ENCODE measurements at regions not wholly inside any gene's neighbourhood (a gene's known extent, or its start where the extent isn't known, plus 50 kb on each side); places are given as distances from the start of the nearest gene placed in this dataset.

GRCh38 chr6:166688901-166689300 lies 61.9 kb upstream of the RPS6KA2 start:
- H3K9me3 ChIP-seq (ENCODE audit: control insufficient read depth, low read length), result no peaks in the 10 kb centered on the region
- WGBS, 2 experiments, result 91 to 92% methylated on average over 9 of the region's 9 CpGs
- H3K27me3 ChIP-seq (ENCODE audit: control insufficient read depth, insufficient read depth, low read length, poor library complexity, severe bottlenecking), result no peaks in the 10 kb centered on the region
- peaks cover 9% of the 10 kb centered on the region for H3K4me1 ChIP-seq (ENCODE audit: control insufficient read depth, insufficient read depth, low read length)
- no peak overlapping the region for H3K4me3 ChIP-seq (ENCODE audit: insufficient read depth, low read depth, low read length)
- no peak overlapping the region for H3K27ac ChIP-seq (ENCODE audit: insufficient read depth, low read depth, low read length, poor library complexity, severe bottlenecking)
- H3K36me3 ChIP-seq (ENCODE audit: control insufficient read depth, insufficient read depth, low read length), result no peaks in the 10 kb centered on the region

- Histone ChIP-seq H3K4me1 (ENCODE audit: control insufficient read depth, insufficient read depth, low read length) (peaks cover 9% of the 10 kb centered on the region), H3K36me3 (ENCODE audit: control insufficient read depth, insufficient read depth, low read length) (no peaks in the 10 kb centered on the region), H3K27ac (ENCODE audit: insufficient read depth, low read depth, low read length, poor library complexity, severe bottlenecking) (no peak overlapping the region), H3K9me3 (ENCODE audit: control insufficient read depth, low read length) (no peaks in the 10 kb centered on the region), H3K4me3 (ENCODE audit: insufficient read depth, low read depth, low read length) (no peak overlapping the region), H3K27me3 (ENCODE audit: control insufficient read depth, insufficient read depth, low read length, poor library complexity, severe bottlenecking) (no peaks in the 10 kb centered on the region)
- WGBS, 2 experiments, result 6 to 11% methylated on average over 6 of the region's 6 CpGs
Observed at GRCh38 chr6:166687879-166688205, 60.8 kb upstream of the RPS6KA2 start.

DNA sequence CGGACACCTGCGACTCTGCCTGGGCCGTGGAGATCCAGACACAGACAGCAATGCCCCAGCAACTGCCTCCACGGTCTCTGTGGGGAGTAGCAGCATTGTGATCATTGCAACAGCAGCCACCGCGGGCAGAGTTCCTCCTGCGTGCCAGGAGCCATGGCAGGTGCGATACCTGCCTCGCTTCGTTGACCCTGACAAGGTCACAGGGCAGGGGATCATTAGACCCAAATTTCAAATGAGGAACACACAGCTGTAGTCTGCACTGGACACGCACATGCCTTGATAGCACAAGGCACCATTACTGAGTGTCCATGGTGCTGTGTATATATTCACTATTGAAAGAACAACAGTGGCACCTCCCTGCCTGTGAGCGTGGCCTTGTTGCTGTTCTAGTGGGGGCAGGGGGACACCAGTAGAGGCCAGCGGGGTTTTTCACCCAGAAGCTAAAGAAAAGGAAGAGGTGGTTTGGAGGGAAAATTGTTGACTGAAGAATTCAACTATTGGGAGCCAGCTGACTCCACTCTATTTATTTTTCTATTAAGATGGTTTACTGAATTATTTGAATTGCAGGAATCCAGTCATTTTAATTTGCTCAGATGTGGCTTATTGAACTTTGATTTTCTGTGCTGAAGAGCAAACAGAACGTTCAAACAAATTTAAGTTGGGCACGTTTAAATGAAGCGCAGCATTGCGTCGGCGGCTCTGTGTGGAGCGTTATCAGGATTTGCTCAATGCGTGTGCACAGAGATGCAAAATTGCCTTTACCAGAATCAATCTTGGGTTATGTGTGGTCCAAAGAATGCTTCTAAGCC lies 60.2 kb upstream of the RPS6KA2 start:
- WGBS, 2 experiments, result 83 to 85% methylated on average over 21 of the region's 21 CpGs

DNA sequence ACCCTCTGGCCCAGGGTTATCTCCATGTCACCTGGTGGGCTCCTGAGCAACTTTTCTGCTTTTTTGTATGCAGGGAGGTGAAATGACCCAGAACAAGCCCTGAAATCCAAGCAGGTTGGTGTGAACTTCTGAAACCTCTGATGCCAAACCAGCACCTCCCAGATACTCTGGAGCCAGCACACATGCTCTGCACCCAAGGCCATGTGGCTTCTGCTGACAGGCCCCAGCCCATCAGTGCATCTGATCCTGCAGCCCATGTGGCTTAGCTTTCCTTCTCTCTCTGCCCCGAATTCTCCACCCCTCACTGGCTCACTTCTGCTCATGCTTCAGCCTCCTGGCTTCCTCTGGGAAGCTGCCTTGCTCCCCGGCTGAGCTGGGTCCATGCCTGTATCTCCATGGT lies 59.3 kb upstream of the RPS6KA2 start:
- H3K27me3 ChIP-seq (ENCODE audit: control insufficient read depth, insufficient read depth, low read length, poor library complexity, severe bottlenecking), result no peaks in the 10 kb centered on the region
- peaks cover 13% of the 10 kb centered on the region for H3K4me1 ChIP-seq (ENCODE audit: control insufficient read depth, insufficient read depth, low read length)
- no peaks in the 10 kb centered on the region for H3K9me3 ChIP-seq (ENCODE audit: control insufficient read depth, low read length)
- no peaks in the 10 kb centered on the region for H3K36me3 ChIP-seq (ENCODE audit: control insufficient read depth, insufficient read depth, low read length)
- H3K4me3 ChIP-seq (ENCODE audit: insufficient read depth, low read depth, low read length), result no peak overlapping the region
- no peak overlapping the region for H3K27ac ChIP-seq (ENCODE audit: insufficient read depth, low read depth, low read length, poor library complexity, severe bottlenecking)
- 88 to 97% methylated on average over 2 of the region's 2 CpGs for WGBS, 2 experiments

More for the DNA sequence above, 60.2 kb upstream of the RPS6KA2 start:
- Histone ChIP-seq H3K4me1 (ENCODE audit: control insufficient read depth, insufficient read depth, low read length) (peaks cover 9% of the 10 kb centered on the region), H3K27me3 (ENCODE audit: control insufficient read depth, insufficient read depth, low read length, poor library complexity, severe bottlenecking) (no peaks in the 10 kb centered on the region), H3K27ac (ENCODE audit: insufficient read depth, low read depth, low read length, poor library complexity, severe bottlenecking) (no peak overlapping the region), H3K4me3 (ENCODE audit: insufficient read depth, low read depth, low read length) (no peak overlapping the region), H3K36me3 (ENCODE audit: control insufficient read depth, insufficient read depth, low read length) (no peaks in the 10 kb centered on the region), H3K9me3 (ENCODE audit: control insufficient read depth, low read length) (no peaks in the 10 kb centered on the region)

GRCh38 chr6:166684866-166685265 lies 57.8 kb upstream of the RPS6KA2 start:
- H3K36me3 ChIP-seq (ENCODE audit: control insufficient read depth, insufficient read depth, low read length), result no peaks in the 10 kb centered on the region
- 92% methylated on average over 8 of the region's 8 CpGs for WGBS, 2 experiments
- peaks cover 13% of the 10 kb centered on the region for H3K4me1 ChIP-seq (ENCODE audit: control insufficient read depth, insufficient read depth, low read length)
- no peaks in the 10 kb centered on the region for H3K9me3 ChIP-seq (ENCODE audit: control insufficient read depth, low read length)
- no peak overlapping the region for H3K4me3 ChIP-seq (ENCODE audit: insufficient read depth, low read depth, low read length)
- no peak overlapping the region for H3K27ac ChIP-seq (ENCODE audit: insufficient read depth, low read depth, low read length, poor library complexity, severe bottlenecking)
- H3K27me3 ChIP-seq (ENCODE audit: control insufficient read depth, insufficient read depth, low read length, poor library complexity, severe bottlenecking), result no peaks in the 10 kb centered on the region

DNA sequence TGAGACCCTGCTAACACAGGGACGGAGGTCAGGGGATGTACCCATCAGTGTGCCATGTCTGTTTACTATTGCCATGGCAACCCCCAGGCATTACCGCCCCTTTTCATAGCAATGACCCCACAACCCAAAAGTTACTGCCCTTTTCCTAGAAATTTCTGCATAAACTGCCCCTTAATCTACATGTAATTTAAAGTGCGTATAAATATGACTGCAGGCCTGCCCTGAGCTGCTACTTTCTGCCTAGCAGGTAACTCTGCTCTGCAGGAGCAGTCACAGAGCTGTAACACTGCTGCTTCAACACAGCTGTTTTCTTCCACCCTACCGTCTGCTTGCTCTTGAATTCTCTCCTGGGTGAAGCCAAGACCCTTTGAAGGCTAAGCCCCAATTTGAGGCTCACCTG lies 57.1 kb upstream of the RPS6KA2 start:
- no peak overlapping the region for H3K4me3 ChIP-seq (ENCODE audit: insufficient read depth, low read depth, low read length)
- H3K27ac ChIP-seq (ENCODE audit: insufficient read depth, low read depth, low read length, poor library complexity, severe bottlenecking), result no peak overlapping the region
- no peaks in the 10 kb centered on the region for H3K9me3 ChIP-seq (ENCODE audit: control insufficient read depth, low read length)
- 89% methylated on average over 4 of the region's 4 CpGs for WGBS, 2 experiments
- no peaks in the 10 kb centered on the region for H3K27me3 ChIP-seq (ENCODE audit: control insufficient read depth, insufficient read depth, low read length, poor library complexity, severe bottlenecking)
- peaks cover 13% of the 10 kb centered on the region for H3K4me1 ChIP-seq (ENCODE audit: control insufficient read depth, insufficient read depth, low read length)
- no peaks in the 10 kb centered on the region for H3K36me3 ChIP-seq (ENCODE audit: control insufficient read depth, insufficient read depth, low read length)

DNA sequence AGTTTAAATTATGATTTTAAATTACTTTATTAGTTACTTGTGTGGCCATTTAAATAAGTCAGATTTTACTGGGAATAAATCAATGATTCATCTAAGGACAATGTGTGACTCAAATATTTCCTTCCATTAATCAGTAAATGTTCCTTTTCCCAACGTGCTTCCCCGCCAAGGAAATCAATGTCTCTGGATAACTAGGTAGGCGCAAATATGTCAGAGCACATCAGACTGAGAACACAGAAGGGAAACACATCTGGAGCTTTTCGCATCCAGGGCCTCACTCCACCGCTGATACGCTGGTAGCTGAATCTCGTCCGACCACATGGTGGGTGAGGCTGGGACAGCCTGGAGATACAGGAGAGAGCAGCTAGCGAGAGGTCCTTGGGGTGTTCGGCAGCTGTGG lies 56.4 kb upstream of the RPS6KA2 start:
- WGBS, 2 experiments, result 95% methylated on average over 10 of the region's 10 CpGs
- no peaks in the 10 kb centered on the region for H3K9me3 ChIP-seq (ENCODE audit: control insufficient read depth, low read length)
- H3K4me3 ChIP-seq (ENCODE audit: insufficient read depth, low read depth, low read length), result no peak overlapping the region
- H3K27ac ChIP-seq (ENCODE audit: insufficient read depth, low read depth, low read length, poor library complexity, severe bottlenecking), result no peak overlapping the region
- H3K27me3 ChIP-seq (ENCODE audit: control insufficient read depth, insufficient read depth, low read length, poor library complexity, severe bottlenecking), result no peaks in the 10 kb centered on the region
- no peaks in the 10 kb centered on the region for H3K36me3 ChIP-seq (ENCODE audit: control insufficient read depth, insufficient read depth, low read length)
- peaks cover 13% of the 10 kb centered on the region for H3K4me1 ChIP-seq (ENCODE audit: control insufficient read depth, insufficient read depth, low read length)

DNA sequence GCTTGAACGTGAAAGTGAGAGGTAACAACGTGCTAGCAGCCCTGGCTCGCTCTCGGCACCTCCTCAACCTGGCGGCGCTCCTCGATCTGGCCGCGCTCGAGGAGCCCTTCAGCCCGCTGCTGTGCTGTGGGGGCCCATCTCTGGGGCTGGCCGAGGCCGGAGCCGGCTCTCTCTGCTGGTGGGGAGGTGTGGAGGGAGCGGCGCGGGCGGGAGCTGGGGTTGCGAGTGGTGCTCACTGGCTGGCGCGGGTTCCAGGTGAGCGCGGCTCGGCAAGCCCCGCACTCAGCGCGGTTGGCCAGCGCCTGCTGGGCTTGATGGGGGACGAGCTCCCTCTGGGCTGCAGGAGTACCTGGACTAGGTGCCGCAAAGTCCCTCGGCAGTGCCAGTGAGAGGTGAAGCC lies 52.5 kb upstream of the RPS6KA2 start:
- H3K36me3 ChIP-seq (ENCODE audit: control insufficient read depth, insufficient read depth, low read length), result no peaks in the 10 kb centered on the region
- H3K4me3 ChIP-seq (ENCODE audit: insufficient read depth, low read depth, low read length), result no peak overlapping the region
- peaks cover 3% of the 10 kb centered on the region for H3K4me1 ChIP-seq (ENCODE audit: control insufficient read depth, insufficient read depth, low read length)
- no peaks in the 10 kb centered on the region for H3K9me3 ChIP-seq (ENCODE audit: control insufficient read depth, low read length)
- 97 to 98% methylated on average over 31 of the region's 31 CpGs for WGBS, 2 experiments
- H3K27ac ChIP-seq (ENCODE audit: insufficient read depth, low read depth, low read length, poor library complexity, severe bottlenecking), result no peak overlapping the region
- no peaks in the 10 kb centered on the region for H3K27me3 ChIP-seq (ENCODE audit: control insufficient read depth, insufficient read depth, low read length, poor library complexity, severe bottlenecking)

DNA sequence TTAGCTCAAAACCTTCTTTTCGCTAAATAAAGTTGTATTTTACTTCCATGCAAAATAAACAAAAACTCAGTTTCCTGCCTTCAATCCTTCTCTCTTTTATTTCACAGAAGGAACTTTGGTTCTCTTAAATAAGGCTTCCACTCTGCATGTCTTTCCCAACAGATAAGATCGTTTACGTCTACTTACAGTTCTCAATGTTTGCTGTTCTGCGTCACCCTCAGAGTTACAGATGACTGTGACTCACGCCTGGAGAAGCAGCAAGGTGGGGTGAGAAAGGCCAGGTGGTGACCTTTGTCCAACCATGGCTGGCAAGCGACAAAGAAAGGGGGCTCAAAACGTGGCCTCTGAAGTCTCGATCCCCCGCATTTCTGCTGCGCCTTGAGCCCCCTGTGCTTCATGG lies 51.4 kb upstream of the RPS6KA2 start:
- H3K27ac ChIP-seq (ENCODE audit: insufficient read depth, low read depth, low read length, poor library complexity, severe bottlenecking), result no peak overlapping the region
- H3K9me3 ChIP-seq (ENCODE audit: control insufficient read depth, low read length), result no peaks in the 10 kb centered on the region
- H3K36me3 ChIP-seq (ENCODE audit: control insufficient read depth, insufficient read depth, low read length), result no peaks in the 10 kb centered on the region
- no peaks in the 10 kb centered on the region for H3K27me3 ChIP-seq (ENCODE audit: control insufficient read depth, insufficient read depth, low read length, poor library complexity, severe bottlenecking)
- WGBS, 2 experiments, result 93 to 94% methylated on average over 10 of the region's 10 CpGs
- H3K4me3 ChIP-seq (ENCODE audit: insufficient read depth, low read depth, low read length), result no peak overlapping the region
- H3K4me1 ChIP-seq (ENCODE audit: control insufficient read depth, insufficient read depth, low read length), result peaks cover 3% of the 10 kb centered on the region

GRCh38 chr6:166677941-166678340 lies 50.9 kb upstream of the RPS6KA2 start:
- no peaks in the 10 kb centered on the region for H3K27me3 ChIP-seq (ENCODE audit: control insufficient read depth, insufficient read depth, low read length, poor library complexity, severe bottlenecking)
- no peaks in the 10 kb centered on the region for H3K36me3 ChIP-seq (ENCODE audit: control insufficient read depth, insufficient read depth, low read length)
- H3K27ac ChIP-seq (ENCODE audit: insufficient read depth, low read depth, low read length, poor library complexity, severe bottlenecking), result no peak overlapping the region
- H3K4me1 ChIP-seq (ENCODE audit: control insufficient read depth, insufficient read depth, low read length), result peaks cover 5% of the 10 kb centered on the region
- no peaks in the 10 kb centered on the region for H3K9me3 ChIP-seq (ENCODE audit: control insufficient read depth, low read length)
- no peak overlapping the region for H3K4me3 ChIP-seq (ENCODE audit: insufficient read depth, low read depth, low read length)
- 92 to 94% methylated on average over 6 of the region's 6 CpGs for WGBS, 2 experiments

Measured in ectodermal cell (in vitro differentiated cells).